ENCODE measurements at regions not wholly inside any gene's neighbourhood (a gene's known extent, or its start where the extent isn't known, plus 50 kb on each side); places are given as distances from the start of the nearest gene placed in this dataset.

GRCh38 chr13:62919491-62919890, 1503.8 kb upstream of the PCDH20 start:
- TF ChIP-seq CTCF (conservative IDR thresholded peaks at IDR 0.05; ENCODE audit: low read length) (no peak), EZH2phosphoT487 (IDR thresholded peaks at IDR 0.05; ENCODE audit: borderline replicate concordance) (no peak)

Measured in Loucy (cell line).